ENCODE measurements at regions not wholly inside any gene's neighbourhood (a gene's known extent, or its start where the extent isn't known, plus 50 kb on each side); places are given as distances from the start of the nearest gene placed in this dataset.

DNA sequence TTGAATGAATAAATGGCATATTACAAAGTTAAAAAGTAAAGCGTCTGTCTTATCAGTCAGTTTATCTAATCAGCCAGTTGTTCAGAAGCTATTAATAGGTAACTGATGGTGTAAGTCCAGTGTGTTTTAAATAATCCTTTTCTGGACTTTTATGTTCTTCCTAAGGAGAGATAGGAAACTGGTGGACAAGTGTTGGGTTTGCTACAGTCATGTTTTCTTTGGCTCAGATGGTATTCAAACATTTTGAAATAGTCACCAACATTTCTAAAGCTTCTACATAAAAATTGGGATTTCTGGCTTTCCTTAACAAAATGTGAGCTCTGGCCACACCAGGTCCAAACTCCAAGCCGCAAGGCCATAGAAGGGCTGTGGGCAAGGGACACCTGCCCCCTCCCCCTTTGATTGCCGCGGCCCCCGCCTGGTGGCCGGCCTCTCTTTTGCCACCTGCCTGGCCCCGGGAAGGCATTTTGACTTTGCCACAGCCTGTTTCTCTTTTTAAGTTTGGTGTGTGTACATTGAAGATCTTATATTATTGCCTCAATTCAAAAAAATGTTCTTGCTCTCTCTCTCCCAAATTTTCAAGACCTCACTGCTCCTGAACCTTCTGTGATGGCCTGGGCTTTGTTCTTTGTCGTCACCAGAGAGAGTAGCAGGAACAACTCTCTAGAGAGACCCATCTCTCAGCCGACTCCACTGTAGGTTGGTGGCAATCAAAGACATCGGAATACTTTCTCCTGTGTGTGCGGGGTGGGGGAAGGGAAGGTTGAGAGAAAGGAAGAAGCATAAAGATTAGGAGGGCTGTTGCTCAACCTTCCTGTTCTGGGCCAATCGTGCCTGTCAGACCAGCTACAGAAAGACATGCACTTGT lies 84.0 kb upstream of the ZNF217 start:
- TF ChIP-seq, protein P1, sequence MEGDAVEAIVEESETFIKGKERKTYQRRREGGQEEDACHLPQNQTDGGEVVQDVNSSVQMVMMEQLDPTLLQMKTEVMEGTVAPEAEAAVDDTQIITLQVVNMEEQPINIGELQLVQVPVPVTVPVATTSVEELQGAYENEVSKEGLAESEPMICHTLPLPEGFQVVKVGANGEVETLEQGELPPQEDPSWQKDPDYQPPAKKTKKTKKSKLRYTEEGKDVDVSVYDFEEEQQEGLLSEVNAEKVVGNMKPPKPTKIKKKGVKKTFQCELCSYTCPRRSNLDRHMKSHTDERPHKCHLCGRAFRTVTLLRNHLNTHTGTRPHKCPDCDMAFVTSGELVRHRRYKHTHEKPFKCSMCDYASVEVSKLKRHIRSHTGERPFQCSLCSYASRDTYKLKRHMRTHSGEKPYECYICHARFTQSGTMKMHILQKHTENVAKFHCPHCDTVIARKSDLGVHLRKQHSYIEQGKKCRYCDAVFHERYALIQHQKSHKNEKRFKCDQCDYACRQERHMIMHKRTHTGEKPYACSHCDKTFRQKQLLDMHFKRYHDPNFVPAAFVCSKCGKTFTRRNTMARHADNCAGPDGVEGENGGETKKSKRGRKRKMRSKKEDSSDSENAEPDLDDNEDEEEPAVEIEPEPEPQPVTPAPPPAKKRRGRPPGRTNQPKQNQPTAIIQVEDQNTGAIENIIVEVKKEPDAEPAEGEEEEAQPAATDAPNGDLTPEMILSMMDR (IDR thresholded peaks at IDR 0.05; ENCODE audit: insufficient read depth, low read length, poor library complexity, severe bottlenecking) = no peak
- TF ChIP-seq EZH2phosphoT487 (conservative IDR thresholded peaks at IDR 0.05; ENCODE audit: low read length) = no peak

Data from SU-DHL-6 (cell line).